D721Med (cell line): ENCODE measurements at regions not wholly inside any gene's neighbourhood (a gene's known extent, or its start where the extent isn't known, plus 50 kb on each side); places are given as distances from the start of the nearest gene placed in this dataset.

Experiments used
- DNase-seq: peaks from one replicate; pipeline ENCODE4 v3.0.0; 2011; ENCODE audit warnings: low spot score; ENCODE audit not compliant: insufficient read length
- FAIRE-seq: peaks from 2 replicates; lab custom pipeline; 2011; peaks lifted over from hg19 to GRCh38; lab: Jason Lieb, UNC
- TF ChIP-seq, protein P1 (sequence below): IDR thresholded peaks from 2 replicates; pipeline ENCODE4 v1.5.1; 2012; ENCODE audit warnings: mild to moderate bottlenecking, control low read depth; ENCODE audit not compliant: insufficient read depth; ENCODE audit errors: missing control alignments

DNA sequence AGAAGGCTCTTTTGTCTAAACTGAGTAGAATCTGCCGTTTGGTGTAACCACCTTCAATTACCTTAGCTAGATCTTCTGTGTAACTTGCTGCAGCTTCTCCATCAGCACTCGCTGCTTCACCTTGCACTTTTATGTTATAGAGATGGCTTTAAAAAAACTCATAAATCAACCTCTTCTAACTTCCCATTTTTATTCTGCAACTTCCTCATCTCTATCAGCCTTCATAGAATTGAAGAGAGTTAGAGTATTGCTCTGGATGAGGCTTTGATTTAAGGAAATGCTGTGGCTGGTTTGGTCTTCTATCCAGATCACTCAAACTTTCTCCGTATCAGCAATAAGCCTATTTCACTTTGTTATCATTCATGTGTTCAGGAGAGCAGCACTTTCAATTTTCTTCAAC, 1131.9 kb upstream of the CELF2 start:
- no peak for FAIRE-seq
- TF ChIP-seq, protein P1, sequence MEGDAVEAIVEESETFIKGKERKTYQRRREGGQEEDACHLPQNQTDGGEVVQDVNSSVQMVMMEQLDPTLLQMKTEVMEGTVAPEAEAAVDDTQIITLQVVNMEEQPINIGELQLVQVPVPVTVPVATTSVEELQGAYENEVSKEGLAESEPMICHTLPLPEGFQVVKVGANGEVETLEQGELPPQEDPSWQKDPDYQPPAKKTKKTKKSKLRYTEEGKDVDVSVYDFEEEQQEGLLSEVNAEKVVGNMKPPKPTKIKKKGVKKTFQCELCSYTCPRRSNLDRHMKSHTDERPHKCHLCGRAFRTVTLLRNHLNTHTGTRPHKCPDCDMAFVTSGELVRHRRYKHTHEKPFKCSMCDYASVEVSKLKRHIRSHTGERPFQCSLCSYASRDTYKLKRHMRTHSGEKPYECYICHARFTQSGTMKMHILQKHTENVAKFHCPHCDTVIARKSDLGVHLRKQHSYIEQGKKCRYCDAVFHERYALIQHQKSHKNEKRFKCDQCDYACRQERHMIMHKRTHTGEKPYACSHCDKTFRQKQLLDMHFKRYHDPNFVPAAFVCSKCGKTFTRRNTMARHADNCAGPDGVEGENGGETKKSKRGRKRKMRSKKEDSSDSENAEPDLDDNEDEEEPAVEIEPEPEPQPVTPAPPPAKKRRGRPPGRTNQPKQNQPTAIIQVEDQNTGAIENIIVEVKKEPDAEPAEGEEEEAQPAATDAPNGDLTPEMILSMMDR, result no peak
- DNase-seq, result no peak

GRCh38 chr10:9886772-9887171, 1130.9 kb upstream of the CELF2 start:
- no peak for FAIRE-seq
- DNase-seq, result no peak
- TF ChIP-seq, protein P1, result no peak

GRCh38 chr10:9895453-9895852, 1122.2 kb upstream of the CELF2 start:
- FAIRE-seq (no peak), DNase-seq (no peak)

DNA sequence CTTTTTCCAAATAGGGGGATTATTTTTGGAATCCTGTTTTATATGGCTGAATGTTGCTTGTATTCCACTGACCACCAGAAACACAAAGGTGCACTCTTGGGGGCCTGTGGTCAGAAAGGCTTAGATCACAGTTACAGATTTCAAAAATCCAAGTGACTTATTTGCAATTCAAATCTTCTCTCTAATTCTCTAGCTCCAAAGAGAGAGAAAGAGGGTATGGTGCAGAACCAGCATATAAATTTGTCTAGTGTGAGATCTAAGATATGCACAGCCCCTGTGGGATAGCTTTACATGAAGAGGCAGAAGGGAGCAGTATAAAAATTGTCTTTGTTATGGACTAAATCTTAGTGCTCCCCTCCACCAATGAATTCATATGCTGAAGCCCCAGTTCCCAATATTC, 1121.7 kb upstream of the CELF2 start:
- FAIRE-seq (no peak), DNase-seq (no peak)
- TF ChIP-seq, protein P1, result no peak

More at GRCh38 chr10:9895453-9895852, 1122.2 kb upstream of the CELF2 start:
- TF ChIP-seq, protein P1, result no peak

DNA sequence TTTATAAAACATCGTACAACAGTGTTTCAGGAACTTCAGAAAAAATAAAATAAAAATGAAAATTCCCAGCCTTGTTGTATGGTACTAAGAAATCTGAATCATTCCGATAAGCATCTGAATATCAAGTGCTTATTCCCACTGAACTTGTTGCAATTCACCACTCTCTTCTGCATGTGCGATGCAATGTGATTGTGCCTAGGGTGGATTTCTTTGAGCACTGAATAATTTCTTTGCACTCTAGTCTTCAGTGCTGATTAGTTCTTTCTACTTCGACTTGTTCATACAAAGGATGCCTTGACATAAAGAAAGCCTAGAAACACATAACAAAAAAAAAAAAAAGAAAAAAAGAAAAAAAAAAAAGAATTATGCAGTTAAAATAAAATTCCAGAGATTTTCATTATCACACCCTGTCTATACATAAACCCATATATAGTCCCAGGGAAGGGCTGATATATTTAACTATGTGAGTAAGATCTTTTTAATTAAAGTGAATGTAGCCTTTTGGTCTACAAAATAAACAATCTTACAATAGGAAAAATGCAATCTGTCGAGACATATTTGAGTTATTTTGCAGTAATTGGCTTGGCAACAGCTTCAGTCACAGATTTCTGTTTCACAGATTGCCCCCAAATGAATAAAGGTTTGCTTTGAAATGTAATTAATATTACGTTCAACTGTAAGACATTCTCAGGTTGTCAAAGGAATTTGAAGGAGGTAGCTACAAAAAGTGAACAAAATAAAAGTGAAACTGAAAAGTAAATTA, 1118.9 kb upstream of the CELF2 start:
- no peak for FAIRE-seq
- DNase-seq, result no peak
- TF ChIP-seq, protein P1, result no peak

GRCh38 chr10:9900751-9901150, 1116.9 kb upstream of the CELF2 start:
- no peak for FAIRE-seq

More at GRCh38 chr10:9900751-9901150, 1116.9 kb upstream of the CELF2 start:
- no peak for DNase-seq
- TF ChIP-seq, protein P1, result no peak
